Heart left ventricle (tissue), 13 donors: ENCODE measurements at regions not wholly inside any gene's neighbourhood (a gene's known extent, or its start where the extent isn't known, plus 50 kb on each side); places are given as distances from the start of the nearest gene placed in this dataset.

ENCODE experiments used
- POLR2A ChIP-seq, 2 donors: fragments of 450-650 bp; IDR thresholded peaks; one replicate each; pipeline ENCODE4 v1.6.1; 2017; ENCODE audit warnings: antibody characterized with exemption in 2 of 2, mild to moderate bottlenecking in 2 of 2, moderate library complexity in 2 of 2
- TF ChIP-seq, protein P1 (sequence below), 12 donors: fragments of 200-600 bp; sonication (generic) in 4 of 12; IDR thresholded peaks; one replicate each; pipeline versions ENCODE4 v1.5.0 to v1.8.0; 2018 to 2022; ENCODE audit warnings: antibody characterized with exemption in 12 of 12, mild to moderate bottlenecking in 5 of 12
- donor health status: ischemic (EF 13 %, LVEDD 7.1; RV severe dilation, severe dysfunction).
- donor health status: DM: no; HTN: yes; CAD: no.
- donor health status: DM: no; HTN: no; CAD: no.
- donor health status: ischemic (EF 25% LVEDD 6.9; RV normal size, moderate dysfunction).
- donor health status: ischemic (EF 25% LVEDD 5.7; RV mildly dilated, moderate dysfunction).
- donor health status: ischemic (EF 35%, LVEDD 5.7; RV mildly dilated, moderate dysfunction).
- donor health status: nonischemic (EF 11% LVEDD 7.7; RV severe dilation, severe dysfunction).
- donor health status: DM: yes; HTN: yes; CAD: no.
- donor health status: PGD.
- donor health status: ischemic (EF 29% LVEDD 5.4; RV normal size, mild dysfunction).
- donor health status: nonischemic (EF 23%, LVEDD 6.1; RV moderate dilation, normal function).

DNA sequence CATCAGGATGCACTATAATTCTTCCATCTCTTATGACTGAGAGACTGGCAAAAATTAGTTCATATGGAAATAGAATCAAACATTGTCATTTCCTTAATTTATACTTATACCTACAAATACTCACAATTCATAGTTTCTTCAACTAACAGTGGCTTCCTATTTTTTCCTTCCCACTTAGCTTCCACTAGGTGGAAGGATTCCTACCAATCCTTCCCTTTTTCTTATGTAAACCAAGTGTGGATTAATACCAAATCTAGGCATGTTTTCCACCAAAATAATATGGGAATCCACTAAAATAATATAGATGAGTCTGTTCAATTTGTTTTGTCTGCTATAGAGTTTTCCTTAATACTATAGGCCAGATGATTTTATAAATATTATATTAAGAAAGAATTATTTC is 1537.1 kb downstream of the PLA2G4A start:
- TF ChIP-seq, protein P1, sequence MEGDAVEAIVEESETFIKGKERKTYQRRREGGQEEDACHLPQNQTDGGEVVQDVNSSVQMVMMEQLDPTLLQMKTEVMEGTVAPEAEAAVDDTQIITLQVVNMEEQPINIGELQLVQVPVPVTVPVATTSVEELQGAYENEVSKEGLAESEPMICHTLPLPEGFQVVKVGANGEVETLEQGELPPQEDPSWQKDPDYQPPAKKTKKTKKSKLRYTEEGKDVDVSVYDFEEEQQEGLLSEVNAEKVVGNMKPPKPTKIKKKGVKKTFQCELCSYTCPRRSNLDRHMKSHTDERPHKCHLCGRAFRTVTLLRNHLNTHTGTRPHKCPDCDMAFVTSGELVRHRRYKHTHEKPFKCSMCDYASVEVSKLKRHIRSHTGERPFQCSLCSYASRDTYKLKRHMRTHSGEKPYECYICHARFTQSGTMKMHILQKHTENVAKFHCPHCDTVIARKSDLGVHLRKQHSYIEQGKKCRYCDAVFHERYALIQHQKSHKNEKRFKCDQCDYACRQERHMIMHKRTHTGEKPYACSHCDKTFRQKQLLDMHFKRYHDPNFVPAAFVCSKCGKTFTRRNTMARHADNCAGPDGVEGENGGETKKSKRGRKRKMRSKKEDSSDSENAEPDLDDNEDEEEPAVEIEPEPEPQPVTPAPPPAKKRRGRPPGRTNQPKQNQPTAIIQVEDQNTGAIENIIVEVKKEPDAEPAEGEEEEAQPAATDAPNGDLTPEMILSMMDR (IDR thresholded peaks at IDR 0.05) = no peak
- no peak for TF ChIP-seq POLR2A (IDR thresholded peaks at IDR 0.05)
